ENCODE measurements at regions not wholly inside any gene's neighbourhood (a gene's known extent, or its start where the extent isn't known, plus 50 kb on each side); places are given as distances from the start of the nearest gene placed in this dataset.

DNA sequence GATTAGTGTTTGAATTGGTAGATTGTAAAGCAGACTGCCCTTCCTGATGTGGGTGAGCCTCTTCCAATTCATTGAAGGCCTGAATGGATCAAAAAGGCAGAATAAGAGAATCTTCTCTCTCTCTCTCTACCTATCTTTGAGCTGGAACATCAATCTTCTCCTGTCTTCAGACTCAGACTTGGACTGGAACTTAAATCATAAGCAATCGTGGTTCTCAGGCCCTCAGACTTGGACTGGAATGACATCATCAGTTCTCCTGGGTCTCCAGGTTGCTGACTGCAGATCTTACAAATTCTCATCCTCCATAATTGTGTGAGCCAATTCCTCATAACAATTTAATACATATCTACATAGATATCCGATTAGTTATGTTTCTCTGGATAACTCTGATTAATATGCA lies 66.8 kb downstream of the IER5 start:
- DNase-seq, result no peak
- Histone ChIP-seq H3K9me3 (no peaks in the 10 kb centered on the region), H3K4me3 (ENCODE audit: low read depth, low read length) (no peak overlapping the region), H3K4me1 (peaks cover 19% of the 10 kb centered on the region), H3K36me3 (no peaks in the 10 kb centered on the region), H3K27me3 (no peaks in the 10 kb centered on the region)
- no peak for TF ChIP-seq CTCF (IDR thresholded peaks at IDR 0.05; ENCODE audit: low read depth, low read length)

GRCh38 chr1:181159451-181160140 lies 71.1 kb downstream of the IER5 start:
- H3K4me1 ChIP-seq, result no peaks in the 10 kb centered on the region
- no peaks in the 10 kb centered on the region for H3K36me3 ChIP-seq
- H3K9me3 ChIP-seq, result no peaks in the 10 kb centered on the region; the same call in 1 of the 2 replicates
- H3K27me3 ChIP-seq, result no peaks in the 10 kb centered on the region
- DNase-seq, result no peak
- H3K4me3 ChIP-seq (ENCODE audit: low read depth, low read length), result no peak overlapping the region
- TF ChIP-seq CTCF (IDR thresholded peaks at IDR 0.05; ENCODE audit: low read depth, low read length), result no peak

- H3K4me3 ChIP-seq (ENCODE audit: low read depth, low read length), result no peak overlapping the region
These were observed 71.8 kb downstream of the IER5 start for GRCh38 chr1:181160322-181160721.

GRCh38 chr1:181160998-181161870 lies 72.7 kb downstream of the IER5 start:
- no peak for DNase-seq
- no peak for TF ChIP-seq CTCF (IDR thresholded peaks at IDR 0.05; ENCODE audit: low read depth, low read length)
- H3K4me1 ChIP-seq, result no peaks in the 10 kb centered on the region
- H3K36me3 ChIP-seq, result no peaks in the 10 kb centered on the region
- H3K9me3 ChIP-seq, result no peaks in the 10 kb centered on the region; the same call in 1 of the 2 replicates
- H3K27me3 ChIP-seq, result no peaks in the 10 kb centered on the region
- H3K4me3 ChIP-seq (ENCODE audit: low read depth, low read length), result no peak overlapping the region

More at GRCh38 chr1:181160322-181160721, 71.8 kb downstream of the IER5 start:
- H3K4me1 ChIP-seq, result no peaks in the 10 kb centered on the region
- no peaks in the 10 kb centered on the region; the same call in 1 of the 2 replicates for H3K9me3 ChIP-seq
- no peak for DNase-seq
- H3K27me3 ChIP-seq, result no peaks in the 10 kb centered on the region
- no peak for TF ChIP-seq CTCF (IDR thresholded peaks at IDR 0.05; ENCODE audit: low read depth, low read length)
- H3K36me3 ChIP-seq, result no peaks in the 10 kb centered on the region

GRCh38 chr1:181163662-181164061 lies 75.2 kb downstream of the IER5 start:
- Histone ChIP-seq H3K9me3 (no peaks in the 10 kb centered on the region; the same call in 1 of the 2 replicates), H3K4me1 (no peaks in the 10 kb centered on the region), H3K27me3 (no peaks in the 10 kb centered on the region), H3K36me3 (no peaks in the 10 kb centered on the region), H3K4me3 (ENCODE audit: low read depth, low read length) (no peak overlapping the region)
- DNase-seq, result no peak
- no peak for TF ChIP-seq CTCF (IDR thresholded peaks at IDR 0.05; ENCODE audit: low read depth, low read length)
